ENCODE measurements at regions not wholly inside any gene's neighbourhood (a gene's known extent, or its start where the extent isn't known, plus 50 kb on each side); places are given as distances from the start of the nearest gene placed in this dataset.

- Histone ChIP-seq H3K27me3 (ENCODE audit: control insufficient read depth in 3 of 3, insufficient read depth in 3 of 3, low read length in 2 of 3) (no peaks in the 10 kb centered on the region), H3K36me3 (ENCODE audit: control insufficient read depth in 4 of 4, insufficient read depth in 4 of 4, low read length in 4 of 4) (no peaks in the 10 kb centered on the region), H3K27ac (ENCODE audit: low read depth in 1 of 2, low read length in 1 of 2) (no peak overlapping the region), H3K4me1 (ENCODE audit: control insufficient read depth in 5 of 5, insufficient read depth in 5 of 5, low read length in 5 of 5) (no peaks in the 10 kb centered on the region), H3K4me3 (no peak overlapping the region), H3K9me3 (ENCODE audit: control insufficient read depth in 4 of 4, insufficient read depth in 3 of 4, low read length in 3 of 4) (no peaks in the 10 kb centered on the region), H3K9ac (ENCODE audit: insufficient read depth in 1 of 2, low read length in 2 of 2) (no peak overlapping the region)
- 93 to 96% methylated on average over 6 of the region's 6 CpGs for WGBS, 2 donors
- no peak for ATAC-seq (ENCODE audit: insufficient read depth, low FRiP score)
- no peak for DNase-seq
- TF ChIP-seq, protein P1, sequence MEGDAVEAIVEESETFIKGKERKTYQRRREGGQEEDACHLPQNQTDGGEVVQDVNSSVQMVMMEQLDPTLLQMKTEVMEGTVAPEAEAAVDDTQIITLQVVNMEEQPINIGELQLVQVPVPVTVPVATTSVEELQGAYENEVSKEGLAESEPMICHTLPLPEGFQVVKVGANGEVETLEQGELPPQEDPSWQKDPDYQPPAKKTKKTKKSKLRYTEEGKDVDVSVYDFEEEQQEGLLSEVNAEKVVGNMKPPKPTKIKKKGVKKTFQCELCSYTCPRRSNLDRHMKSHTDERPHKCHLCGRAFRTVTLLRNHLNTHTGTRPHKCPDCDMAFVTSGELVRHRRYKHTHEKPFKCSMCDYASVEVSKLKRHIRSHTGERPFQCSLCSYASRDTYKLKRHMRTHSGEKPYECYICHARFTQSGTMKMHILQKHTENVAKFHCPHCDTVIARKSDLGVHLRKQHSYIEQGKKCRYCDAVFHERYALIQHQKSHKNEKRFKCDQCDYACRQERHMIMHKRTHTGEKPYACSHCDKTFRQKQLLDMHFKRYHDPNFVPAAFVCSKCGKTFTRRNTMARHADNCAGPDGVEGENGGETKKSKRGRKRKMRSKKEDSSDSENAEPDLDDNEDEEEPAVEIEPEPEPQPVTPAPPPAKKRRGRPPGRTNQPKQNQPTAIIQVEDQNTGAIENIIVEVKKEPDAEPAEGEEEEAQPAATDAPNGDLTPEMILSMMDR (IDR thresholded peaks at IDR 0.05; ENCODE audit: control extremely low read depth, extremely low read depth) = no peak
Observed at GRCh38 chr1:71184410-71184809, 103.6 kb upstream of the ZRANB2 start.

- Histone ChIP-seq H3K9ac (ENCODE audit: insufficient read depth in 1 of 2, low read length in 2 of 2) (no peak overlapping the region), H3K27me3 (ENCODE audit: control insufficient read depth in 3 of 3, insufficient read depth in 3 of 3, low read length in 2 of 3) (no peaks in the 10 kb centered on the region), H3K36me3 (ENCODE audit: control insufficient read depth in 4 of 4, insufficient read depth in 4 of 4, low read length in 4 of 4) (no peaks in the 10 kb centered on the region), H3K9me3 (ENCODE audit: control insufficient read depth in 4 of 4, insufficient read depth in 3 of 4, low read length in 3 of 4) (no peaks in the 10 kb centered on the region), H3K4me1 (ENCODE audit: control insufficient read depth in 5 of 5, insufficient read depth in 5 of 5, low read length in 5 of 5) (no peaks in the 10 kb centered on the region), H3K4me3 (no peak overlapping the region), H3K27ac (ENCODE audit: low read depth in 1 of 2, low read length in 1 of 2) (no peak overlapping the region)
- TF ChIP-seq, protein P1 (IDR thresholded peaks at IDR 0.05; ENCODE audit: control extremely low read depth, extremely low read depth) = no peak
- no peak for DNase-seq
- no peak for ATAC-seq (ENCODE audit: insufficient read depth, low FRiP score)
Observed at GRCh38 chr1:71179997-71180396, 99.2 kb upstream of the ZRANB2 start.

- Histone ChIP-seq H3K9me3 (ENCODE audit: control insufficient read depth in 4 of 4, insufficient read depth in 3 of 4, low read length in 3 of 4) (peaks cover 0 to 2% (median 0%) of the 10 kb centered on the region in 4 donors), H3K27me3 (ENCODE audit: control insufficient read depth in 3 of 3, insufficient read depth in 3 of 3, low read length in 2 of 3) (no peaks in the 10 kb centered on the region), H3K4me1 (ENCODE audit: control insufficient read depth in 5 of 5, insufficient read depth in 5 of 5, low read length in 5 of 5) (peaks cover 0 to 4% (median 0%) of the 10 kb centered on the region in 5 donors), H3K9ac (ENCODE audit: insufficient read depth in 1 of 2, low read length in 2 of 2) (no peak overlapping the region), H3K27ac (ENCODE audit: low read depth in 1 of 2, low read length in 1 of 2) (no peak overlapping the region), H3K36me3 (ENCODE audit: control insufficient read depth in 4 of 4, insufficient read depth in 4 of 4, low read length in 4 of 4) (no peaks in the 10 kb centered on the region), H3K4me3 (no peak overlapping the region)
- DNase-seq (no peak), ATAC-seq (ENCODE audit: insufficient read depth, low FRiP score) (no peak)
- WGBS, 2 donors = 13 to 16% methylated on average over 1 of the region's 1 CpG
- TF ChIP-seq, protein P1 (IDR thresholded peaks at IDR 0.05; ENCODE audit: control extremely low read depth, extremely low read depth) = no peak
Observed at GRCh38 chr1:71170925-71171324, 90.1 kb upstream of the ZRANB2 start.

- Histone ChIP-seq H3K4me1 (ENCODE audit: control insufficient read depth in 5 of 5, insufficient read depth in 5 of 5, low read length in 5 of 5) (peaks cover 0 to 4% (median 0%) of the 10 kb centered on the region in 5 donors), H3K4me3 (no peak overlapping the region), H3K36me3 (ENCODE audit: control insufficient read depth in 4 of 4, insufficient read depth in 4 of 4, low read length in 4 of 4) (no peaks in the 10 kb centered on the region), H3K27ac (ENCODE audit: low read depth in 1 of 2, low read length in 1 of 2) (no peak overlapping the region), H3K9ac (ENCODE audit: insufficient read depth in 1 of 2, low read length in 2 of 2) (no peak overlapping the region), H3K27me3 (ENCODE audit: control insufficient read depth in 3 of 3, insufficient read depth in 3 of 3, low read length in 2 of 3) (no peaks in the 10 kb centered on the region), H3K9me3 (ENCODE audit: control insufficient read depth in 4 of 4, insufficient read depth in 3 of 4, low read length in 3 of 4) (no peaks in the 10 kb centered on the region)
- ATAC-seq (ENCODE audit: insufficient read depth, low FRiP score) (no peak), DNase-seq (no peak)
- 79 to 85% methylated on average over 2 of the region's 2 CpGs for WGBS, 2 donors
- TF ChIP-seq, protein P1 (IDR thresholded peaks at IDR 0.05; ENCODE audit: control extremely low read depth, extremely low read depth) = no peak
Observed at GRCh38 chr1:71167505-71167904, 86.7 kb upstream of the ZRANB2 start.
